Kidney tubule cell (primary cell): ENCODE measurements at regions not wholly inside any gene's neighbourhood (a gene's known extent, or its start where the extent isn't known, plus 50 kb on each side); places are given as distances from the start of the nearest gene placed in this dataset.

Source experiments
- DNase-seq: peaks from one replicate; pipeline ENCODE4 v3.0.0-alpha.2; 2018; ENCODE audit warnings: low spot score

DNA sequence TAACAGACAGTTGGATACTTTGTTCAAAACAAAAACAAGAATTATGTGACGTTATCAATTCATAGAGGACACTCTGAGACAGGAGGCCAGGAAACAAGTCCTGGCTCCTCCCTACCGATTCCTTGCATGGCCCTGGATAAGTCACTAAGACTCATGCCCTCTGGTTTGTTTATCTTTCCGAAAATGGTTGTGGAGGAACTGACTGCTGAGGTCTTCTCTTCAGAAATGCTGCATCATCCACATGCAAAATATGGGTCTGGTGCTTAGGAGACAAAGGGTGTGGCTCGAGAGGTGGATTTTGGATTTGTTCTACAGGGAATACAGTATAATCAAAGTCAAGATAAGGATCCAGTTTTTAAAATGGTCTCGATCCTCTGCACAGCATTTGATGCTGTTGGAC is 130.9 kb downstream of the RELL1 start:
- DNase-seq, result no peak

DNA sequence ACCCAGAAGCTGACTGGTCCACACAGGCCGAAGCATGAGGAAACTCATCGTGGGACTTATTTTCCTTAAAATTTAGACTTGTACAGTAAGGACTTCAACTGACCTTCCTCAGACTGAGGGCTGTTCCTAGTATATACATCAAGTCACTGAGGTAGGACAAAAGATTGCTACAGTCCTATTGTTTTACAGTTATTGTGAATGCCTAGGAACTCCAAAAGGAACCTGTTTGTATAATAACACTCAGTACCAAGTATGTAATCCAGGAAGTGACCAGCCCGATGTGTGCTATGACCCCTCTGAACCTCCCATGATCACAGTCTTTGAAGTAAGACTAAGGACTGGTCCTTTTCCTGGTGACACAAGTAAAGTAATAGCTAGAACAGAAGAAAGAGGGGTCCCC is 136.3 kb downstream of the RELL1 start:
- peak; percentile 26 for DNase-seq

DNA sequence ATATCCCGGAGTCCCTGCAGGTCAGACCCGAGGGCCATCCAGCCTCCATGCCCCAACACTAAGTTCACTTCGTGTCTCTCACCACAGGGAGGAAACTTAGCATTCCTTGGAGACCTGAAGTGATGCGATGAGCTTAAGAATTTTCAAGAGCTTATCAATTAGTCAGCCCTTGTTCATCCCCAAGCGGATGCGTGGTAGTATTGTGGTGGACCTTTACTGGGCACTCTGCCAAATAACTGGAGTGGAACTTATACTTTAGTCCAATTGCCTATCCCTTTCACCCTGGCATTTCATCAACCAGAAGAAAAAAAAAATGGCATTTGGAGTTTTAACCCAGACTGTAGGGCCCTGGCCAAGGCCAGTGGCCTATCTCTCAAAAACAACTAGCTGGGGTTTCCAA is 137.1 kb downstream of the RELL1 start:
- peak; percentile 99 for DNase-seq

DNA sequence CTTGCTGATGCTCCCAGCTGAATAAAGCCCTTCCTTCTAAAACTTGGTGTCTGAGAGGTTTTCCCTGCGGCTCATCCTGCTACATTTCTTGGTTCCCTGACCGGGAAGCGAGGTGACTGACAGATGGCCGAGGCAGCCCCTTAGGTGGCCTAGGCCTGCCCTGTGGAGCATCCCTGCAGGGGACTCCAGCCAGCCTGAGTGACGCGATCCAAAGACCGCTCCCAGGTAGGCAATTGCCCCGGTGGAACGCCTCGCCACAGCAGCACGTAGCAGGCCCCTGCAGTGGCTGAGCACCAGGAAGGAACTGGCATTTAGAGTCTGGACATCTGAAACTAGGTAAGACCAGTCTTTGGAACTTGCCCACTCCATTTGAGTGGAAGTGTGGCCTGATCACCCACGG is 139.6 kb downstream of the RELL1 start:
- no peak for DNase-seq

DNA sequence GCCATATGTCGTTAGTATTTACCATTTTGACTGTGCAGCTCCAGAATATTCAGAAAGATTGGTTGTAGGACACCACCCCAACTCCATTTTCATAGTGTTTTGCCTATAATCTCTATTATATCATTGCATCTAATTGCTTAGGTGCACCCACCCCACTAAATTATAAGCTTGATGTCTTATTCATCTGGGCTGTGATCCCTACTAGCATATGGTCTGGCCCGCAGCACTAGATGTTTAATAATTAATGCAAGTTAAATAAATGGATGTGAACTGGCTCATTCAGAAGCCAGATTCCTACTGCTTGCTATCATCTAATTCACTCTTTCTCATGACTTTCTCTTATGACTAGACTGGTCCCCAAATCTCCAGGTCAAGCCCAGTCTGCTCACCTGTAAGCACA is 143.5 kb downstream of the RELL1 start:
- DNase-seq, result peak; percentile 48

DNA sequence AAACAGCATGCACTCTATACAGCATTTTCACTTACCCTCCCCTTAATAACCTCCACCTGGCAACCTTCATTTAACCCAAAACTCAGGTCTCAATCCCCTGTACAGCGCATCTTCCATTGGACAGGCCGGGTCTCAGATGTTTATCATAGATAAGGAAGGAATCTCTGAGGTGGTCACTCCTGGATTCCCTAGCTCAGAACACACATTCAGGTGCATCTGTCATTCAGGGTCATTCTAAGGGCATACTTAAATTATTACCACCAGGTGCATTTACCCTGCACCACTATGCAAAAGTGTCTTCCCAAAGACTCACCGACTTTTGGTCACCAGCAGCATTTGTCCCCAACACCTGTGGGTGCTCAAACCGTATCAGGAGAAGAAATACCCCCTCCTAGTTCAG is 144.2 kb downstream of the RELL1 start:
- no peak for DNase-seq

DNA sequence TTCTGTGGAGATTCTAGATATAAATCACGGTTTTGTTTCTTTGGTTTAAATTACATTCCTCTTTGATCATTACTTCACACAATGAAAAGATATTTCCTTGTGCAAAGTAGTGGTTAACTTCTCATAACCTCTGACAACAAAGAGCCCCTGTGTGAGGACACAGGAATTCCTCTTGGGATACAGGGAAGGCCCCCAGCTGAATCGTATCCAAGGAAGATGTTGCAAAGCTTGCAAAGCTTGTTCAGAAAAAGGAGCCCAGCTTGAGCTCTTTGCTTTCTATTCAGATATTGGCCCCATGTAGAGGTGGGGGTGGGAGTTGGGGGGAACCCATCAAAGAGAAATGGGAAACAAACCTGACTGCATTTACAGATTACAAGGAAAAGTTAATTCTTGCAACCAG is 145.7 kb downstream of the RELL1 start:
- peak; percentile 56 for DNase-seq

DNA sequence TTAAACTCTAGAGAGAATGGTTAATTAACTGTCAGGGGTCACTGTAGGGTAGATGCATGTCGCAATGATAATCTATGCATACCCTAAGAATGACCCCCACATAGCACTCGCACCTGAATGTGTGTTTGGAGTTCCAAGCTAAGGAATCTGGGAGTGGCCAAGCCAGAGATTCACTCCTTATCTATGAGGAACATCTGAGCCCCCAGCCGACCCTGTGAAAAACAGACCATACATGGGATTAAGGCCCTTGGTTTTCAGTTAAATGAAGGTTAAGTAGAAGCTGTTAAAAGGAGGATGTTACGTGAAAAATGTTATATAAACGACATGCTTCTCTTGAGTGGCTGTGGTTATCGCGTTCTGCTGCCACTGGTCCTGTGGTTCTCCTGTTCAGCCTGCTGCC is 147.2 kb downstream of the RELL1 start:
- no peak for DNase-seq

DNA sequence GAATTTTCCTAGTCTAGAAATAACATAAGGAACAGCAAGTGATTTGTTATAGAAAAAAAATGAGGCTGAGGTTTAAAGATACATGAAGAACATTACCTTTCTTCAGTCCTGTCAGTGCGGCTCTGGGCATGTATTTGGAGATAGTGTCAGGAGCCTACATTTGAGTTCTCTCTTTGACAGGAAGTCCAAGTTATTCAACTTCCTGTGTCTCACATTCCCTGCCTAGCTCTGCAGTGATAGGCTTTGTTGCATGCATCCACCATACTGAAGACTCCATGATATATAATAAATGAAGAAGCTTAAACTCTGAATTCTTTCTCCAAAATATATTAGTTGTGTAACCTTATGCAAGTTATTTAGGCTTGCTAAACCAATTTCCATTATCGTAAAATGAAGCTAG is 148.7 kb downstream of the RELL1 start:
- no peak for DNase-seq

DNA sequence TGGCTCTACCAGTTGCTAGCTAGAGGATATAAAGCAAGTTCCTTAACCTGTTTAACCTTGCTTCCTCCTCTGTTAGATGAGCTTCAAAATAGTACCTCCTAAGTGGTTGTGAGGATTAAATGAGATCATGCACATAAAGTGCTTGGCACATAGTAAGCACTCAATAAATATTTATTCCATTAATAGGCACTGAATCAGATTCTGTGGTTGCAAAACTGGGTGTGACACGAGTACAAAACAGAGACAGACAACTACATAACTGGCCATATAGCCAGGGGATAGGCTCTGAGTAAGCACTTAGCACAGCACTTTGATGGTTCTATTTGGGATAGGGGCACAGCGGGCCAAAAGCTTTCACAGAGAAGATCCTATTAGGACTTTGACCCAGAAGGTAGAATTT is 150.3 kb downstream of the RELL1 start:
- peak; percentile 24 for DNase-seq

DNA sequence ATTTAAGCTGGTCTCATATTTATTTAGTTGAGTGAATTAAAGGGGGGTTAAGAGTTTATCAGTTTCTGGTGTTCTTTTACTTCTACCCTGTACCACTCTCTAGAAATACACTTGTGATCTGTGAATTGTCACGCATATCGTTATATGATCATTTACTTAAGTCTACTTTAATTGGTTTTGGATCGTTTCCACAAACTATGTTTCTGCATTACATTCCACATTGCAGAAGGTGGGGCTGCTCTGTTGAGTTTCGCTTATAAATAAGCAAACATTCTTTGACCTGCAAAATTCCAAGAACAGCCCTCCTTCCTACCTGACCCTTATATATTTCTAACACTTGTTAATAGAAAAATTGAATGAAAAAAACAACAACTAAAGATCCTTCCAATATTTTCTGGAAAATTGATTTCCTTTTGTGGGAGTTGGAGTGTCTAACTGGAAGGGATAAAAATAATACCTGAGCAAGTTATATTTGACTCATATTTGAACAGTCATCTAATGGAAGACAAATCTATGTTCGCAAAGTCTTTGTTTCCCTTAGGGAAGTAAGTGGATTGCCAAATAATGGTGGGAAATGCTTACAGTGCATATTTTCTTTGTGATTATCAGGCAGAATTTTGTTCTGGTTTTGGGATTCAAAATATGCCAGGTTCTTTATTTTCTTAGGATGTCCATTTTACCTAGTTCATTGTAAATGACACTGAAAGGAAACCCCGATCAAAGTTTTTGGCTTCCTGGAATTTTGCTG is 152.7 kb downstream of the RELL1 start:
- DNase-seq, result no peak

DNA sequence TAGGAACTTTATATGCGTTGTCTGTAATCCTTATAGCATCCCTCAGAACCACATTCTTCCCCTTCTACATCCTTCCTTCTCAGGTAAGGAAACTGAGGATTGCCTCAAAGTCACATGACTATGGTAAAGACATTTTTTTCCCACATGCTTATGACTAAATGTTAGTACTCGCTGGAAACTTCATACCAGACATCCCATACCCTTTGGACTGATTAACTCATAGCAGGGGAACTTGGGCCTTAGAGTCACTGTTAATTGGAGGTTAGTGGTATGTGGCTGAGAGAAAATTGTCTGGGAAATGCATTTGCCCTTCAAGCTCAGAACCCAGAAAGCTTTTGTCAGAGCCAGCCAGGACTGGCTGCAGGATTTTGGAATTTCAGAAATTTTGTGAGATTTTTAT is 155.0 kb downstream of the RELL1 start:
- peak; percentile 64 for DNase-seq

DNA sequence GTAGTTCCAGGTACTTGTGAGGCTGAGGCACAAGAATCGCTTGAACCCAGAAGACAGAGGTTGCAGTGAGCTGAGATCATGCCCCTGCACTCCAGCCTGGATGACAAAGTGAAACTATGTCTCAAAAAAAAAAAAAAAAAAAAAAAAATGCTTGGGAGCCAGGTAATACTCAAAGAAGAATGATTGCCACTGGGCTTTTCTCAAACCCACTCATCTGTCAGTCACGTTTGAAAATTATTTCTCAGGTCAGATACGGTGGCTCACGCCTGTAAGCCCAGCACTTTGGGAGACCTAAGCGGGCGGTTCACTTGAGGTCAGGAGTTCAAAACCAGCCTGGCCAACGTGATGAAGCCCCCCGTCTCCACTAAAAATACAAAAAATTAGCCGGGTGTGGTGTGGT is 155.7 kb downstream of the RELL1 start:
- DNase-seq, result no peak

DNA sequence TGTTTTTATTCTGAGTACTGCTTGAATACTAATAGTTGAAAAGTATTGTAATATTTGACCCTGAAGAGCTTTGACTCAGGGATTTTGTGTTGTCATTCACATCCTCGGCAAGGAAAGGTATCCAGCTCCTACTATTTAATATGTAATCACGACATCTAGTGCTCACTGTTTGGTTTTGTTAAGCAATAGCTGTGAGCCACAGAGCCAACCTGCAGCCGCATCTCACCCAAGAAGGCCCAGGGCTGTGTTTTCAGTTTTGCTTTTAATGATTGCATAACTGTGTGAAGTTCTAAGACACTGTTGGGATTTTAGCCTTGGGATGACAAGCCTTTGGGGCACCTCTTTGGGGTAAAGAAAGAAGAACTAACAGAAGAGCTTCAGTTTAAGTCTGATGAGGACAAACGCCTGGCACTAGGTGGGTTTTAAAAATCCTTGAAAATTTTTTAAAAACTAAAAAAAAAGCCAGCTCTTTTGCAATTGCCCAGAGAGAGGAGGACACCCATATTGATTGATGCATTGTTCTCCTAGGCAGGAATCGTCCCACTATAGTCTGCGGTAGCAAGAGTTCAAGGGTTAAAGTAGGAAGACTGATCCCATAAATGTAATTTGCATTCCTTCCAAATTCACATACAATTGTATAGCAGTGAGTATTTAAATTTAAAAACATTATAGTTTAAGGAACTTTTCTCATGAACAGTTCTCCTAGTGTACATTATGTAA is 157.8 kb downstream of the RELL1 start:
- DNase-seq, result peak; percentile 83

DNA sequence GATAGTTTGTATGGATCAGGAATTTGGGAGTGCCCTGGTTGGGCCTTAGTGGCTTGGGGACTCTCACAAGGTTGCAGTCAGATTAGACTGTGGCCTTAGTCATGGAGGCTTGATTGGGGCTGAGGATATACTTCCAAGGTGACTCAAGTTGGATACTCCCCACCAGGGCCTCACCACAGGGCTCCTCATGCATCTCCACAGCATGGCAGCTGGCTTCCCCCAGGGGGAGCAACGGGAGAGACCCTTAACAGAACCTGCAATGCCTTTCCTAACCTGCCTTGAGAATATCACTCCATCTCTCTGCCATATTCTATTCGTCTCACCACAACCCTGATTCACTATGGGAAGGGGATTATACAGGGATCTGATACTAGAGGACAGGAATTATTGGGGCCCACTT is 161.9 kb downstream of the RELL1 start:
- DNase-seq, result no peak

DNA sequence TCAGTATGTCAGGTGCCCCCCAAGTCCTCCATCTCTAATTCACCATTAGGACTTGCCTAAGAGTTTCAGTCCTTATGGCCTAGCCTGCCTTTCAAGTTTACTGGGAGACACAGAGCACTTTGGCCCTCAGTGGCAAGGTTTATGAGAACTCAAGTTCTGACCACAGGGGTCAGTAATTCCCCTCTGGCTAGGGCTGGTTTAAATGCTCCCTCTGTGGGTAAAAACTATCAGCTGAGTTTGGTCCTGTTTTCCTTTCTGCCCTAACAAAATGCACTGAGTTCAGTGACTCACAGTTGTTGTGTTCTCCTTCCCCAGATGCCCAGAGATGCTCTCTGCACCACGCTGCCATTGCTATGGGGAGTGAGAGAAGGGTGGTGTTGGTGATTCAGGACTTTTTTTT is 163.2 kb downstream of the RELL1 start:
- no peak for DNase-seq

DNA sequence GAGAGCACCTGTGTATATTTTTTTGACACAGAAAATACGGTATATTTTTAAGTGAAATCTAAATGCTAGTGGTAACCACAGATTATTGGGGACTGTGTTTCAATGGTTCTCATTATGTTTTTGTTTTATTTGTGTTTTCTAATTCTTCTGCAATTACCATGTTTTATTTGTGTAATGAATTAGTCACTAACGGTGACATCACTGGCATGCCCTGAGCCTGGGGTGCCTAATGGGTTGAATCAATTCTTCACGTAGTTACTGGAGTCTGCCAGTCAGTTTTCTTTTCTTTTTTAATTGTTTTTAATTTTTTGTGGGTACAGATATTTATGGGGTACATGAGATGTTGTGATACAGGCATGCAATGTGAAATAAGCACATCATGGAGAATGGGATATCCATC is 168.8 kb downstream of the RELL1 start:
- no peak for DNase-seq

DNA sequence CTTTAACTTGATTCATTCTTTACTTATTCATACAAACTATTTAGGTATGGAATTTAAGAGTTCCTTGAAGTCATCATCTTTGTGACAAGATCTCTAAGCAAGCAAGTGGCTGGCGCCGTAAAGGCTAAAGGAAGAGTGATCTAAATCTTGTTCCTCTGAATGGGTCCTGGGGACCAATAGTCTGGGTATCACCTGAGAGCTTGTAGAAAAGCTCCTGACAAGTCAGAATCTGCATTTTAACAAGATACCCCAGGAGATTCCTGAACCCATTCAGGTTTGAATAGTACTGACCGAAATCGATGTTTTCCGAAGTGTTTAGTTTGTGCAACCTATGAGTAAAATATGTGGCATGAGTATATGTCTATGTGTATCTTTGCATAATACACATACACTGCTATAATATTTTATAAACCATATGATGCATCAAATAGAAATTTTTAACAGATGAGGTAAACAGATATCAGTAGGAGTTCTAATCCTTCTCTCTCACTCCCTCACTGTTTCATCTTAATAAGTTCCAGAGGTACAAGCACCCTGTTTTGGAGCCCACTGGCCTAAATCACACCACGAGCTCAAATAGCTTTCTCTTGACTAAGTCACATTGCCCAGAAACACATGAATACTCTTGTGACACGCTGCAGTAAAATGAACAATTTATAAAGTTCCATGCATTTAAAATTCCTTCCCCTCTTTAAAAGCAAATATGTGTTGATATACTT is 170.0 kb downstream of the RELL1 start:
- peak; percentile 62 for DNase-seq

DNA sequence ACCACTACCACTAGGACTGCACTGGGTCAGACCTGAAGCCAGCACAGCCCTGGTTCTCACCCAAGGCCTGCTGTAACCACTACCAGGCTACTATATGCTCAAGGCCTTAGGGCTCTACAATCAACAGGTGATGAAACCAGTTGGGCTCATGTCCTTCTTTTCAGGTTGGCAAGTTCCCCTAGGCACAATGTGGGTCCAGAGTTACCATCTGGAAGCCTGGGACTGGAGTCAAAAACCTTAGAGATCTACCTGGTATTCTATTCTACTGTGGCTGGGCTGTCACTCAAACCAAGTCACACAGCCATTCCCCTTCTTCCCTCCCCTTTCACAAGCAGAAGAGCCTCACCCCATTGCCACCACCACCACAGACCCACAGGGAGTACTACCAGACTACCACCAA is 175.6 kb downstream of the RELL1 start:
- no peak for DNase-seq

DNA sequence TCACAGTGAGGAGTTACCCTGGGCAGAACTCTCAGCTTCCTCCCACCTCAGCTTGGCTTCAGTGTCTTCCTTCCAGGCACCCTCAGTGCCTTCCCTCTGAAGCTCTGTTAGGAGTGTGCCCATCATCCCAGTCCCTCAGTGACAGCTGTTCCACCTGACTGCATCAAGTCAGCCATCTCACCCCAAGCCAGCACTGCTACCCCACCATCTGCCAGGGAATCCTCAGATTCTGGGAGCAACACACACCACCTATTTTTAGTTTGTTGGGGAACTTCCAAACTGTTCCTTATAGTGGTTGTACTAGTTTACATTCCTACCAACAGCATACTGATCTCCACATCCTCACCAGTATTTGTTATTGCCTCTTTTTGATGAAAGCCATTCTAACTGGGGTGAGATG is 182.9 kb downstream of the RELL1 start:
- no peak for DNase-seq

DNA sequence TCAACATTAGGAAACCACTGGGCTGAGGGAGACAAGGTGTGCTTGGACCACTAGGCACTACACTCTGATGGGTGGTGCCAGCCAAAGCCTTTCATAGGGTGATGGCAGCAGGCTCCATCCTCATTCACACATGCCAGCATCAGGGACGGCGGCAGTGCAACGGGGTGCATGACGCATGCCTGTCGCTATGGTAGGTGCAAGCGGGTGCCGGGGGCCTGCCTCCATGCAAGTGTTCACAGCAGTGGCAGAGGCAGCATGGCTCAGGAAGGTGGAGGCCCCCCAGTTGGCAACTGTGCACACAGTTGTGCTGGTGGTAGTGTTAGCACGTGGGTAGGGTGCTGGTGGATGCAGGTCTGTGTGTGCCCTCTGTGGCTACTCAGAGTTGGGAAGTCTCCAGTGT is 184.1 kb downstream of the RELL1 start:
- DNase-seq, result no peak
